ENCODE measurements at regions not wholly inside any gene's neighbourhood (a gene's known extent, or its start where the extent isn't known, plus 50 kb on each side); places are given as distances from the start of the nearest gene placed in this dataset.

GRCh38 chr20:17023036-17023435 is 203.8 kb upstream of the PCSK2 start:
- DNase-seq, result no peak

- no peak for DNase-seq
Observed at GRCh38 chr20:17023806-17024205, 203.0 kb upstream of the PCSK2 start.

GRCh38 chr20:17024513-17025119 is 202.2 kb upstream of the PCSK2 start:
- no peak for DNase-seq

GRCh38 chr20:17026346-17026745 is 200.5 kb upstream of the PCSK2 start:
- DNase-seq, result no peak

GRCh38 chr20:17029698-17030097 is 197.1 kb upstream of the PCSK2 start:
- DNase-seq, result no peak

GRCh38 chr20:17036541-17036940 is 190.3 kb upstream of the PCSK2 start:
- no peak for DNase-seq

GRCh38 chr20:17042122-17042521 is 184.7 kb upstream of the PCSK2 start:
- no peak for DNase-seq

- DNase-seq, result no peak
Observed at GRCh38 chr20:17043323-17043722, 183.5 kb upstream of the PCSK2 start.

GRCh38 chr20:17044891-17045290 is 181.9 kb upstream of the PCSK2 start:
- DNase-seq, result no peak

- no peak for DNase-seq
Observed at GRCh38 chr20:17059465-17059864, 167.4 kb upstream of the PCSK2 start.

GRCh38 chr20:17061715-17062114 is 165.1 kb upstream of the PCSK2 start:
- no peak for DNase-seq

GRCh38 chr20:17062712-17063111 is 164.1 kb upstream of the PCSK2 start:
- no peak for DNase-seq

GRCh38 chr20:17066902-17067301 is 159.9 kb upstream of the PCSK2 start:
- DNase-seq, result no peak

- DNase-seq, result no peak
Observed at GRCh38 chr20:17068084-17068711, 158.6 kb upstream of the PCSK2 start.

- DNase-seq, result no peak
Observed at GRCh38 chr20:17077030-17077429, 149.8 kb upstream of the PCSK2 start.

GRCh38 chr20:17083738-17084137 is 143.1 kb upstream of the PCSK2 start:
- no peak for DNase-seq

GRCh38 chr20:17084909-17085308 is 141.9 kb upstream of the PCSK2 start:
- DNase-seq, result no peak

GRCh38 chr20:17093782-17094181 is 133.1 kb upstream of the PCSK2 start:
- no peak for DNase-seq

GRCh38 chr20:17097603-17098002 is 129.2 kb upstream of the PCSK2 start:
- no peak for DNase-seq

- DNase-seq, result no peak
Observed at GRCh38 chr20:17100506-17100905, 126.3 kb upstream of the PCSK2 start.

- no peak for DNase-seq
Observed at GRCh38 chr20:17107127-17107526, 119.7 kb upstream of the PCSK2 start.

- DNase-seq, result no peak
Observed at GRCh38 chr20:17108896-17109295, 117.9 kb upstream of the PCSK2 start.

GRCh38 chr20:17109307-17109706 is 117.5 kb upstream of the PCSK2 start:
- DNase-seq, result no peak

GRCh38 chr20:17128206-17128605 is 98.6 kb upstream of the PCSK2 start:
- no peak for DNase-seq

- DNase-seq, result no peak
Observed at GRCh38 chr20:17129089-17129488, 97.8 kb upstream of the PCSK2 start.
